DOHH2 (cell line): ENCODE measurements at regions not wholly inside any gene's neighbourhood (a gene's known extent, or its start where the extent isn't known, plus 50 kb on each side); places are given as distances from the start of the nearest gene placed in this dataset.

Source experiments
- H3F3A ChIP-seq: fragments of 200-600 bp; sonication (generic), shearing (Covaris generic); 2 replicates; pipeline ENCODE4 v1.6.0; 2016; ENCODE audit warnings: antibody characterized with exemption, mild to moderate bottlenecking; ENCODE audit not compliant: control insufficient read depth, insufficient read depth
- H3K27ac ChIP-seq: fragments of 200-600 bp; sonication (generic); 2 replicates; pipeline ENCODE4 v1.5.1; 2014; ENCODE audit warnings: low read depth, mild to moderate bottlenecking, low read length, moderate library complexity
- H3K27me3 ChIP-seq: fragments of 200-600 bp; sonication (generic); 2 replicates; pipeline ENCODE4 v1.6.1; 2014; ENCODE audit warnings: mild to moderate bottlenecking, low read length, mixed read lengths; ENCODE audit not compliant: control insufficient read depth
- H3K36me3 ChIP-seq: fragments of 200-600 bp; sonication (generic); 2 replicates; pipeline ENCODE4 v1.6.1; 2014; ENCODE audit warnings: mild to moderate bottlenecking, low read length, moderate library complexity, mixed read lengths; ENCODE audit not compliant: control insufficient read depth
- H3K4me1 ChIP-seq: fragments of 200-600 bp; sonication (generic); 2 replicates; pipeline ENCODE4 v1.6.1; 2014; ENCODE audit warnings: mild to moderate bottlenecking, low read length, mixed read lengths; ENCODE audit not compliant: control insufficient read depth
- H3K4me2 ChIP-seq: fragments of 200-600 bp; sonication (generic); 2 replicates; pipeline ENCODE4 v1.6.0; 2014; ENCODE audit warnings: mild to moderate bottlenecking, low read length, moderate library complexity
- H3K4me3 ChIP-seq: fragments of 200-600 bp; sonication (generic); 2 replicates; pipeline ENCODE4 v1.5.1; 2014; ENCODE audit warnings: mild to moderate bottlenecking, low read length, mixed read lengths
- H3K79me2 ChIP-seq: fragments of 200-600 bp; sonication (generic); 2 replicates; pipeline ENCODE4 v1.6.1; 2014; ENCODE audit warnings: mild to moderate bottlenecking, low read length, mixed read lengths; ENCODE audit not compliant: control insufficient read depth
- H3K9me2 ChIP-seq: fragments of 200-600 bp; sonication (generic); replicated peaks from 2 replicates; pipeline ENCODE4 v1.6.1; 2014; ENCODE audit warnings: mild to moderate bottlenecking, low read length, mixed read lengths; ENCODE audit not compliant: control insufficient read depth
- H3K9me3 ChIP-seq: fragments of 200-600 bp; sonication (generic); 2 replicates; pipeline ENCODE4 v1.6.1; 2014; ENCODE audit warnings: antibody characterized with exemption, low read length, mixed read lengths; ENCODE audit not compliant: control insufficient read depth, insufficient read depth
- H4K20me1 ChIP-seq: fragments of 200-600 bp; sonication (generic); 2 replicates; pipeline ENCODE4 v1.6.0; 2014; ENCODE audit warnings: low read depth, mild to moderate bottlenecking, antibody characterized with exemption, low read length, moderate library complexity; ENCODE audit not compliant: control insufficient read depth, insufficient read depth
- EZH2phosphoT487 ChIP-seq: fragments of 200-600 bp; sonication (generic); IDR thresholded peaks from 2 replicates; pipeline ENCODE4 v1.6.1; 2017; ENCODE audit warnings: borderline replicate concordance, mild to moderate bottlenecking, antibody characterized with exemption, low read length, moderate library complexity, mixed read lengths
- TF ChIP-seq, protein P1 (sequence below): fragments of 200-600 bp; sonication (generic); IDR thresholded peaks from one replicate; pipeline ENCODE4 v1.5.1; 2014; ENCODE audit warnings: antibody characterized with exemption, mild to moderate bottlenecking, low read depth, low read length; ENCODE audit not compliant: poor library complexity, severe bottlenecking

DNA sequence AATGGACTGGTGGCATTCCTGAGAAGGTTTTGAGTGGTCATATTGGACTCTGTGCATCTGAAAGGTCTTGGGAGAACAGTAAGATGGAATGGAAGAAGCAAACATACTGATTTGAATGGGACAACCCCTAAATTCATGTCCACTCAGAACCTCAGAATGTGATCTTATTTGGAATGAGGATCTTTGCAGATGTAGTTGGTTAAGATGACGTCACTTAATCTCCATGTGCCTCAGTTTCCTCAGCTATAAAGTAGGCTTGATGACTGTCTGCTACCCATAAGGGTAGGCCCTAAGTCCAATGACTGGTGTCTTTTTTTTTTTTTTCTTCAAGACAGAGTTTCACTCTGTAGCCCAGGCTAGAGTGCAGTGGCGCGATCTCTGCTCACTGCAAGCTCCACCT, 71.1 kb upstream of the SOX21 start:
- Histone ChIP-seq H3K27ac (no peak overlapping the region), H3K4me3 (no peak overlapping the region), H3K9me3 (no peaks in the 10 kb centered on the region), H3K79me2 (no peaks in the 10 kb centered on the region), H3F3A (no peaks in the 10 kb centered on the region), H4K20me1 (no peaks in the 10 kb centered on the region), H3K9me2 (no peaks in the 10 kb centered on the region; the same call in 1 of the 2 replicates), H3K4me2 (no peak overlapping the region), H3K27me3 (no peaks in the 10 kb centered on the region), H3K36me3 (no peaks in the 10 kb centered on the region), H3K4me1 (no peaks in the 10 kb centered on the region)
- TF ChIP-seq EZH2phosphoT487: no peak
- TF ChIP-seq, protein P1, sequence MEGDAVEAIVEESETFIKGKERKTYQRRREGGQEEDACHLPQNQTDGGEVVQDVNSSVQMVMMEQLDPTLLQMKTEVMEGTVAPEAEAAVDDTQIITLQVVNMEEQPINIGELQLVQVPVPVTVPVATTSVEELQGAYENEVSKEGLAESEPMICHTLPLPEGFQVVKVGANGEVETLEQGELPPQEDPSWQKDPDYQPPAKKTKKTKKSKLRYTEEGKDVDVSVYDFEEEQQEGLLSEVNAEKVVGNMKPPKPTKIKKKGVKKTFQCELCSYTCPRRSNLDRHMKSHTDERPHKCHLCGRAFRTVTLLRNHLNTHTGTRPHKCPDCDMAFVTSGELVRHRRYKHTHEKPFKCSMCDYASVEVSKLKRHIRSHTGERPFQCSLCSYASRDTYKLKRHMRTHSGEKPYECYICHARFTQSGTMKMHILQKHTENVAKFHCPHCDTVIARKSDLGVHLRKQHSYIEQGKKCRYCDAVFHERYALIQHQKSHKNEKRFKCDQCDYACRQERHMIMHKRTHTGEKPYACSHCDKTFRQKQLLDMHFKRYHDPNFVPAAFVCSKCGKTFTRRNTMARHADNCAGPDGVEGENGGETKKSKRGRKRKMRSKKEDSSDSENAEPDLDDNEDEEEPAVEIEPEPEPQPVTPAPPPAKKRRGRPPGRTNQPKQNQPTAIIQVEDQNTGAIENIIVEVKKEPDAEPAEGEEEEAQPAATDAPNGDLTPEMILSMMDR: no peak

DNA sequence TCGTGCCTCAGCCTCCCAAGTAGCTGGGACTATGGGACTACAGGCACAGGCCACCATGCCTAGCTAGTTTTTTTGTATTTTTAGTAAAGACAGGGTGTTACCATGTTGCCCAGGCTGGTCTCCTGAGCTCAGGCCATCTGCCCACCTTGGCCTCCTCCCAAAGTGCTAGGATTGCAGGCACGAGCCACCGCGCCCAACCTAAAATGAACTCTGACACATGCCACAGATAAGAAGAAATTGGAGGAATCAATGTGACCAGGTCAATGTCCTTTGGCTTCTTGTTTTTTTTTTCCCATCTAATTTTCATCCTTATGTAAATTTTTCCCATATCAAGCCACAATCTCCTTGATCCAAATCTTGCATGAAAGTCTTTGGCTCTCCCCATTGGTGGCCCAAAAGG, 68.1 kb upstream of the SOX21 start:
- H3K9me2 ChIP-seq: no peaks in the 10 kb centered on the region; the same call in 1 of the 2 replicates
- no peaks in the 10 kb centered on the region for H3K36me3 ChIP-seq
- H4K20me1 ChIP-seq: no peaks in the 10 kb centered on the region
- TF ChIP-seq, protein P1: no peak
- TF ChIP-seq EZH2phosphoT487: no peak
- no peaks in the 10 kb centered on the region for H3K79me2 ChIP-seq
- H3K4me3 ChIP-seq: no peak overlapping the region
- no peaks in the 10 kb centered on the region for H3K27me3 ChIP-seq
- H3F3A ChIP-seq: no peaks in the 10 kb centered on the region
- H3K27ac ChIP-seq: no peak overlapping the region
- no peaks in the 10 kb centered on the region for H3K9me3 ChIP-seq
- no peaks in the 10 kb centered on the region for H3K4me1 ChIP-seq
- no peak overlapping the region for H3K4me2 ChIP-seq

DNA sequence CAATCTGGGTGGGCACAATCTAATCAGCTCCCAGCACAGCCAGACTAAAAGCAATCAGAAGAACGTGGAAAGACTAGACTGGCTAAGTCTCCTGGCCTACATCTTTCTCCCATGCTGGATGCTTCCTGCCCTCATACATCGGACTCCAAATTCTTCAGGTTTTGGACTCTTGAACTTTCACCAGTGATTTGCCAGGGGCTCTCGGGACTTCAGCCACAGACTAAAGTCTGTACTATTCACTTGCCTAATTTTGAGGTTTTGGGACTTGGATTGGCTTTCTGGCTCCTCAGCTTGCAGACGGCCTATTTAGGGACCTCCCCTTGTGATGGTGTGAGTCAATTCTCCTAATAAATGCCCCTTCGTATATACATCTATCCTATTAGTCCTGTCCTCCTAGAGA, 66.6 kb upstream of the SOX21 start:
- no peaks in the 10 kb centered on the region for H3K9me3 ChIP-seq
- no peak overlapping the region for H3K27ac ChIP-seq
- H4K20me1 ChIP-seq: no peaks in the 10 kb centered on the region
- H3K36me3 ChIP-seq: no peaks in the 10 kb centered on the region
- H3K4me1 ChIP-seq: no peaks in the 10 kb centered on the region
- H3K27me3 ChIP-seq: no peaks in the 10 kb centered on the region
- H3K9me2 ChIP-seq: no peaks in the 10 kb centered on the region; the same call in 1 of the 2 replicates
- no peak overlapping the region for H3K4me3 ChIP-seq
- H3F3A ChIP-seq: no peaks in the 10 kb centered on the region
- H3K4me2 ChIP-seq: no peak overlapping the region
- TF ChIP-seq, protein P1: no peak
- no peak for TF ChIP-seq EZH2phosphoT487
- no peaks in the 10 kb centered on the region for H3K79me2 ChIP-seq

DNA sequence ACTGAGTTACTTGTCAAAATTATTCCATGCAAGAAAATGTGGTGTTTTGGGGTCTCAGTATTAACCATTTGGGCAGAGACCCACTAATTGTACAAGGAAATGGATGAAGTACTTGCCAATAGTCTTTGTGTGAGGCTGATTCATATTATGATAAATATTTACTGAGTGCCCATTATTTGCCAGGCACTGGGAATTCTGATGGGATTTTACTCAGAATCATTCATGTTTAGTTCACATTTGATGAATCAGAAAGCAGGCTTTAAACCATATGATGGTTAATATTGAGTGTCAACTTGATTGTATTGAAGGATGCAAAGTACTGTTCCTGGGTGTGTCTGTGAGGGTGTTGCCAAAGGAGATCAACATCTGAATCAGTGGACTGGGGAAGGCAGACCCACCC, 66.2 kb upstream of the SOX21 start:
- no peaks in the 10 kb centered on the region; the same call in 1 of the 2 replicates for H3K9me2 ChIP-seq
- H3F3A ChIP-seq: no peaks in the 10 kb centered on the region
- H3K4me1 ChIP-seq: no peaks in the 10 kb centered on the region
- H3K9me3 ChIP-seq: no peaks in the 10 kb centered on the region
- no peak overlapping the region for H3K4me2 ChIP-seq
- H3K27ac ChIP-seq: no peak overlapping the region
- H3K36me3 ChIP-seq: no peaks in the 10 kb centered on the region
- no peak overlapping the region for H3K4me3 ChIP-seq
- H3K79me2 ChIP-seq: no peaks in the 10 kb centered on the region
- H3K27me3 ChIP-seq: no peaks in the 10 kb centered on the region
- no peak for TF ChIP-seq EZH2phosphoT487
- TF ChIP-seq, protein P1: no peak
- no peaks in the 10 kb centered on the region for H4K20me1 ChIP-seq
